RWPE2 (cell line): ENCODE measurements at regions not wholly inside any gene's neighbourhood (a gene's known extent, or its start where the extent isn't known, plus 50 kb on each side); places are given as distances from the start of the nearest gene placed in this dataset.
"Not testable (repeated sequence)": the region's sequence is repeated elsewhere in the genome, so short reads cannot be mapped to it uniquely, and the experiment has no call there.

Source experiments
- ATAC-seq: fragments of 200-7000 bp; cut with Tn5 transposase; 3 replicates; pipeline ENCODE4 v1.9.1; 2021; ENCODE audit warnings: low read depth
- DNase-seq: peaks from one replicate; pipeline ENCODE4 v3.0.0-alpha.2; 2020; ENCODE audit warnings: low spot score
- H3K27ac ChIP-seq: fragments of 450-650 bp; 2 replicates; pipeline ENCODE4 v1.5.1; 2017; ENCODE audit warnings: mild to moderate bottlenecking; ENCODE audit not compliant: poor library complexity, severe bottlenecking
- H3K27me3 ChIP-seq: fragments of 250-450 bp; sonication (Bioruptor Pico); 2 replicates; pipeline ENCODE4 v1.5.1; 2021; ENCODE audit warnings: mild to moderate bottlenecking, moderate library complexity; ENCODE audit not compliant: insufficient read depth, poor library complexity, severe bottlenecking
- H3K36me3 ChIP-seq: fragments of 250-450 bp; sonication (Bioruptor Pico); 2 replicates; pipeline ENCODE4 v1.5.1; 2020; ENCODE audit warnings: low read depth, mild to moderate bottlenecking, moderate library complexity
- H3K4me1 ChIP-seq: fragments of 250-450 bp; sonication (Bioruptor Pico); 2 replicates; pipeline ENCODE4 v1.5.1; 2021; ENCODE audit warnings: mild to moderate bottlenecking, moderate library complexity; ENCODE audit not compliant: insufficient read depth, poor library complexity, severe bottlenecking
- H3K4me3 ChIP-seq: fragments of 250-450 bp; sonication (Bioruptor Pico); 2 replicates; pipeline ENCODE4 v1.5.1; 2021; ENCODE audit warnings: mild to moderate bottlenecking, moderate library complexity; ENCODE audit not compliant: severe bottlenecking
- H3K9me3 ChIP-seq: fragments of 250-450 bp; sonication (Bioruptor Pico); 2 replicates; pipeline ENCODE4 v1.5.1; 2021; ENCODE audit warnings: mild to moderate bottlenecking, moderate library complexity; ENCODE audit not compliant: severe bottlenecking
- CTCF ChIP-seq: fragments of 450-650 bp; IDR thresholded peaks from one replicate; pipeline ENCODE4 v1.5.1; 2017; ENCODE audit warnings: mild to moderate bottlenecking, moderate library complexity; ENCODE audit not compliant: poor library complexity, severe bottlenecking

- not testable (repeated sequence) for H3K9me3 ChIP-seq, ATAC-seq, H3K27me3 ChIP-seq, H3K27ac ChIP-seq, H3K4me1 ChIP-seq, H3K4me3 ChIP-seq, H3K36me3 ChIP-seq, DNase-seq
Observed at GRCh38 chr1:109857702-109858101, 52.9 kb upstream of the CSF1 start.

DNA sequence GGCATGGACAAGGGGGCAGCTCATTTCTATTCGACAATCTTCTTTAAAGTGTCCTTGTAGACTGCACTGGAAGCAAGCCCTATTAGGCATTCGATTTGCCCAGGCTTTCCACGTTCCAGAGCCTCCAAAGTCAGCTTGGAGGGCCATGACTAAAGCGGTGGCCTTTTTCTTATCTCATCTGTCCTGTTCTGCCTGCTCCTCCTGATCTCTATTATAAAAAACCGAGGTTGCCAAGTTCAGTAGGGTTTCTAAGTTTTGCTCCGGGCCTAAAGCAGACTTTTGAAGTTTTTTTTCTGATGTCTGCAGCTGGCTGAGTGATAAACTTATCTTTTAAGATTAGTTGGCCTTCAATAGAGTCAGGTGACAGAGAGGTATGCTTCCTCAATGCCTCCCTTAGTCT is 54.7 kb upstream of the CSF1 start:
- not testable (repeated sequence) for H3K9me3 ChIP-seq, H3K27ac ChIP-seq, ATAC-seq, H3K27me3 ChIP-seq, H3K4me1 ChIP-seq, DNase-seq, H3K4me3 ChIP-seq, H3K36me3 ChIP-seq

DNA sequence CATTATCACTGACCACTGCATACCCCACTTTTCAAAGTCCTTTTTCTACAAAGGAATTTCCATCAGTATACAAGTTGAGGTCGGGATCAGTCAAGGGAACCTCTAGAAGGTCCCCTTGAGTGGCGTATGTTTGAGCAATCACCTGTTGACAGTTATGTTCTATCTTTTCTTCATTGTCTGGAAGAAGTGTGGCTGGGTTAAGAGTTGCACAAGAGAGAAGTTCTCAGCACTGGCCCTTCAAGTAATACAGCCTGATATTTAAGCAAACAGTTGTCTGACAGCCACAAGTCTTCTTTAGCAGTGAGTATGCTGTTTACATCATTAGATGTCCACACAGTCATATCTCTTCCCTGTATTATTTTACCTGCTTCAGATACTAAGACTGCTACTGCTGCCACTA is 56.7 kb upstream of the CSF1 start:
- not testable (repeated sequence) for H3K4me3 ChIP-seq, H3K9me3 ChIP-seq, DNase-seq, H3K27me3 ChIP-seq, ATAC-seq, H3K36me3 ChIP-seq, H3K27ac ChIP-seq
- H3K4me1 ChIP-seq: peaks cover 12% of the 10 kb centered on the region

DNA sequence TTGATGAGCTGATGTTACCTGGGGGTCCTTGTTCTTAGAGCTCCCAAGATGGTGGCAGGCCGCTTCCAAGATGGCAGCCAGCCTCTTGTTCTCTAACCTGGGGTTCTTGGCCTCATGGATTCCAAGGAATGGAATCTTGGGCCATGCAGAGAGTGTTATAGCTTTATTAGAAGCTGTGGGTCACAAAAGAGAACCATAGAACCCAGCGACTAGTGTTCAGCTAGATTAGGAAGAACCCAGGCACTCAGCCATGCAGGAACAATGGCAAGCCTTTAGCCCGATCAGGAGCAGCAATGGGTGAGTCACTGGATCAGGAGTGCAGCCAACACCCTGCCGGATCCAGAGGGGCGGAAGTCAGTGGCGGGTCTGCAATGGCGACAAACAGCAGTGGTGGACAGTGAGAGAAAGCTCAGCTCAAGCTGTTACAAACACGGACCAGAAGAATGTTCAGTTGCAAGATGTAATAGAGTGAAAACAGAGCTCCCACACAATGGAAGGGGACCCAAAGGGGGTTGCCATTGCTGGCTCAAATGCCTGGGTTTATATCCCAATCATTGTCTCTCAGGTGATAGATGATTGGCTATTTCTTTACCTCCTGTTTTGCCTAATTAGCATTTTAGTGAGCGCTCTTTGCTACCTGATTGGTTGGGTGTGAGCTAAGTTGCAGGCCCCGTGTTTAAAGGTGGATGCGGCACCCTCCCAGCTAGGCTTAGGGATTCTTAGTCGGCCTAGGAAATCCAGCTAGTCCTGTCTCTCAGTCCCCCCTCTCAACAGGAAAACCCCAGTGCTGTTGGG is 58.2 kb upstream of the CSF1 start:
- H3K27ac ChIP-seq, H3K9me3 ChIP-seq, DNase-seq, H3K27me3 ChIP-seq, H3K4me3 ChIP-seq, H3K36me3 ChIP-seq: not testable (repeated sequence)
- peak; percentile 52; the same call in 2 of the 3 replicates for ATAC-seq
- peaks cover 12% of the 10 kb centered on the region for H3K4me1 ChIP-seq

GRCh38 chr1:109850827-109851226 is 59.8 kb upstream of the CSF1 start:
- peaks cover 12% of the 10 kb centered on the region for H3K4me1 ChIP-seq
- DNase-seq: no peak
- no peak overlapping the region for H3K4me3 ChIP-seq
- H3K36me3 ChIP-seq: no peaks in the 10 kb centered on the region
- ATAC-seq: 0 out of 3 replicates have a peak, but pooled peaks have one; percentile 33
- no peak overlapping the region for H3K27ac ChIP-seq
- TF ChIP-seq CTCF: no peak
- no peaks in the 10 kb centered on the region for H3K9me3 ChIP-seq
- H3K27me3 ChIP-seq: no peaks in the 10 kb centered on the region

- no peaks in the 10 kb centered on the region for H3K27me3 ChIP-seq
- H3K36me3 ChIP-seq: no peaks in the 10 kb centered on the region
- no peak for DNase-seq
- H3K27ac ChIP-seq: no peak overlapping the region
- 0 out of 3 replicates have a peak, but pooled peaks have one; percentile 42 for ATAC-seq
- TF ChIP-seq CTCF: no peak
- H3K4me3 ChIP-seq: no peak overlapping the region
- H3K9me3 ChIP-seq: no peaks in the 10 kb centered on the region
- peaks cover 12% of the 10 kb centered on the region for H3K4me1 ChIP-seq
Observed at GRCh38 chr1:109850194-109850593, 60.5 kb upstream of the CSF1 start.

- DNase-seq (no peak), ATAC-seq (no peak)
- peaks cover 12% of the 10 kb centered on the region for H3K4me1 ChIP-seq
- no peaks in the 10 kb centered on the region for H3K27me3 ChIP-seq
- H3K9me3 ChIP-seq: no peaks in the 10 kb centered on the region
- no peak for TF ChIP-seq CTCF
- no peaks in the 10 kb centered on the region for H3K36me3 ChIP-seq
- no peak overlapping the region for H3K4me3 ChIP-seq
- H3K27ac ChIP-seq: no peak overlapping the region
Observed at GRCh38 chr1:109849655-109850054, 61.0 kb upstream of the CSF1 start.
